Heart right ventricle (tissue), 16 donors: ENCODE measurements at regions not wholly inside any gene's neighbourhood (a gene's known extent, or its start where the extent isn't known, plus 50 kb on each side); places are given as distances from the start of the nearest gene placed in this dataset.

ENCODE experiments used
- ATAC-seq, 8 donors: fragments of 200-7000 bp; cut with Tn5 transposase; one replicate each; pipeline ENCODE4 v1.9.1; 2020; ENCODE audit warnings: mild to moderate bottlenecking in 8 of 8, moderate library complexity in 8 of 8, moderate number of reproducible peaks in 1 of 8
- DNase-seq, 2 donors: peaks; one replicate each; pipeline ENCODE4 v3.0.0-alpha.2; 2020
- H3K27ac ChIP-seq, 10 donors: fragments of 200-600 bp; sonication (generic) in 2 of 10; one replicate each; pipeline versions ENCODE4 v1.5.0 to v1.8.0; 2020 to 2022; ENCODE audit warnings: mild to moderate bottlenecking in 3 of 10
- H3K27me3 ChIP-seq, 7 donors: fragments of 200-600 bp; one replicate each; pipeline ENCODE4 v1.8.0; 2021 to 2022; ENCODE audit warnings: mild to moderate bottlenecking in 2 of 7
- H3K36me3 ChIP-seq, 9 donors: fragments of 200-600 bp; sonication (generic) in 1 of 9; one replicate each; pipeline versions ENCODE4 v1.5.0 to v1.8.0; 2020 to 2022; ENCODE audit warnings: mild to moderate bottlenecking in 2 of 9
- H3K4me1 ChIP-seq, 9 donors: fragments of 200-600 bp; sonication (generic) in 1 of 9; one replicate each; pipeline versions ENCODE4 v1.5.0 to v1.8.0; 2020 to 2022; ENCODE audit warnings: mild to moderate bottlenecking in 4 of 9
- H3K4me3 ChIP-seq, 10 donors: fragments of 200-600 bp; sonication (generic) in 2 of 10; one replicate each; pipeline versions ENCODE4 v1.5.0 to v1.8.0; 2020 to 2022; ENCODE audit warnings: mild to moderate bottlenecking in 7 of 10, moderate library complexity in 2 of 10
- H3K9me3 ChIP-seq, 11 donors: fragments of 200-600 bp in 10 of 11; sonication (generic) in 2 of 11; one replicate each; pipeline versions ENCODE4 v1.5.0 to v1.8.0; 2013 to 2022; ENCODE audit warnings: mild to moderate bottlenecking in 2 of 11, control low read depth in 1 of 11, moderate library complexity in 1 of 11
- CTCF ChIP-seq, 9 donors: fragments of 200-600 bp; sonication (generic) in 2 of 9; IDR thresholded peaks; one replicate each; pipeline versions ENCODE4 v1.5.0 to v1.8.0; 2021 to 2022; ENCODE audit warnings: antibody characterized with exemption in 9 of 9, mild to moderate bottlenecking in 5 of 9, moderate library complexity in 1 of 9
- WGBS, 2 donors: extraction: QIAGEN DNeasy Blood & Tissue Kit; methylation state at CpG; one replicate each; pipeline ENCODE4 v1.1.7; 2013; ENCODE audit warnings: inconsistent platforms in 1 of 2; 5-methylcytosine and 5-hydroxymethylcytosine counted together
- intact Hi-C, 10 donors: fragments of 100-400 bp; cut with DNase I; formaldehyde crosslinking; loops; one replicate each; pipeline versions ENCODE4 v1.11.1 to v1.14.2; 2022
- donor health status: Arrhythmogenic right ventricular cardiomyopathy.
- donor health status: ischemic (EF 13 %, LVEDD 7.1; RV severe dilation, severe dysfunction).
- donor health status: healthy with polysubstance abuse.
- donor health status: DM: no; HTN: yes; CAD: no.
- donor health status: DM: no; HTN: no; CAD: no.
- donor health status: ischemic (EF 25% LVEDD 6.9; RV normal size, moderate dysfunction).
- donor health status: ischemic (EF 25% LVEDD 5.7; RV mildly dilated, moderate dysfunction).
- donor health status: healthy.
- donor health status: DM: yes; HTN: yes; CAD: no.
- donor health status: Ischemic cardiomyopathy.
- donor health status: ischemic (EF 35%, LVEDD 5.7; RV mildly dilated, moderate dysfunction).
- donor health status: nonischemic (EF 11% LVEDD 7.7; RV severe dilation, severe dysfunction).
- donor health status: DM: yes; HTN: yes; CAD: no.
- donor health status: PGD.
- donor health status: ischemic (EF 29% LVEDD 5.4; RV normal size, mild dysfunction).
- donor health status: nonischemic (EF 23%, LVEDD 6.1; RV moderate dilation, normal function).

GRCh38 chr10:128675405-128675804 is 549.2 kb upstream of the MKI67 start:
- DNase-seq (no peak), ATAC-seq (no peak)
- Histone ChIP-seq H3K9me3 (no peaks in the 10 kb centered on the region), H3K27me3 (peaks cover 0 to 21% (median 0%) of the 10 kb centered on the region in 7 donors), H3K36me3 (no peaks in the 10 kb centered on the region), H3K4me1 (no peaks in the 10 kb centered on the region), H3K27ac (no peak overlapping the region), H3K4me3 (no peak overlapping the region)
- intact Hi-C loops: no loop called here
- 73 to 78% methylated on average over 6 of the region's 6 CpGs for WGBS, 2 donors
- no peak for TF ChIP-seq CTCF (IDR thresholded peaks at IDR 0.05)

- Histone ChIP-seq H3K36me3 (no peaks in the 10 kb centered on the region), H3K27ac (no peak overlapping the region), H3K9me3 (no peaks in the 10 kb centered on the region), H3K4me3 (no peak overlapping the region), H3K27me3 (peaks cover 0 to 37% (median 0%) of the 10 kb centered on the region in 7 donors), H3K4me1 (peaks cover 0 to 5% (median 0%) of the 10 kb centered on the region in 9 donors)
- intact Hi-C loops: no loop called here
- no peak for ATAC-seq
- no peak for DNase-seq
- WGBS, 2 donors: 61 to 72% methylated on average over 8 of the region's 8 CpGs
- TF ChIP-seq CTCF (IDR thresholded peaks at IDR 0.05): no peak
Observed at GRCh38 chr10:128680116-128680515, 553.9 kb upstream of the MKI67 start.

- Histone ChIP-seq H3K36me3 (no peaks in the 10 kb centered on the region), H3K4me3 (no peak overlapping the region), H3K4me1 (peaks cover 0 to 5% (median 0%) of the 10 kb centered on the region in 9 donors), H3K27ac (no peak overlapping the region), H3K27me3 (peaks cover 0 to 40% (median 0%) of the 10 kb centered on the region in 7 donors), H3K9me3 (no peaks in the 10 kb centered on the region)
- 66 to 74% methylated on average over 5 of the region's 5 CpGs for WGBS, 2 donors
- TF ChIP-seq CTCF (IDR thresholded peaks at IDR 0.05): no peak
- intact Hi-C loops: no loop called here
- no peak for DNase-seq
- no peak for ATAC-seq
Observed at GRCh38 chr10:128684215-128684614, 558.0 kb upstream of the MKI67 start.

- Histone ChIP-seq H3K36me3 (no peaks in the 10 kb centered on the region), H3K4me3 (no peak overlapping the region), H3K27ac (no peak overlapping the region), H3K27me3 (peaks cover 0 to 35% (median 0%) of the 10 kb centered on the region in 7 donors), H3K4me1 (peaks cover 0 to 5% (median 0%) of the 10 kb centered on the region in 9 donors), H3K9me3 (no peaks in the 10 kb centered on the region)
- intact Hi-C loops: no loop called here
- WGBS, 2 donors: 66 to 68% methylated on average over 11 of the region's 11 CpGs
- no peak for DNase-seq
- no peak for ATAC-seq
- TF ChIP-seq CTCF (IDR thresholded peaks at IDR 0.05): no peak
Observed at GRCh38 chr10:128686630-128687278, 560.5 kb upstream of the MKI67 start.
